GM12873 (cell line): ENCODE measurements at regions not wholly inside any gene's neighbourhood (a gene's known extent, or its start where the extent isn't known, plus 50 kb on each side); places are given as distances from the start of the nearest gene placed in this dataset.

Experiments
- CTCF ChIP-seq: IDR thresholded peaks from 2 replicates; pipeline ENCODE4 v1.5.1; 2012; ENCODE audit warnings: low read depth, mild to moderate bottlenecking, moderate library complexity, low read length, control low read depth; ENCODE audit not compliant: insufficient read depth; ENCODE audit errors: missing control alignments

GRCh38 chr7:108805808-108806397 is 236.2 kb downstream of the DNAJB9 start:
- peak; percentile 51 for TF ChIP-seq CTCF

- no peak for TF ChIP-seq CTCF
Measured at GRCh38 chr7:108808549-108809266, 239.0 kb downstream of the DNAJB9 start.

- no peak for TF ChIP-seq CTCF
Measured at GRCh38 chr7:108809356-108809755, 239.7 kb downstream of the DNAJB9 start.

GRCh38 chr7:108810756-108811385 is 241.2 kb downstream of the DNAJB9 start:
- TF ChIP-seq CTCF = no peak

GRCh38 chr7:108813251-108814014 is 243.8 kb downstream of the DNAJB9 start:
- TF ChIP-seq CTCF = no peak

- TF ChIP-seq CTCF = no peak
Measured at GRCh38 chr7:108815815-108816214, 246.1 kb downstream of the DNAJB9 start.

GRCh38 chr7:108818742-108819141 is 249.1 kb downstream of the DNAJB9 start:
- TF ChIP-seq CTCF = no peak
